H1 (cell line): ENCODE measurements at regions not wholly inside any gene's neighbourhood (a gene's known extent, or its start where the extent isn't known, plus 50 kb on each side); places are given as distances from the start of the nearest gene placed in this dataset.

ENCODE experiments used
- ASH2L ChIP-seq: fragments of 200-600, 300-600 bp; sonication (generic); IDR thresholded peaks from one replicate; pipeline ENCODE4 v1.7.1; 2017; ENCODE audit warnings: low read length
- CBX8 ChIP-seq: fragments of 300-800, 300-1000 bp; sonication (generic); IDR thresholded peaks from 2 replicates; pipeline ENCODE4 v1.7.1; 2016; ENCODE audit warnings: low read depth, low read length, borderline replicate concordance
- CHD7 ChIP-seq: fragments of 300-600 bp; sonication (generic); IDR thresholded peaks from 2 replicates; pipeline ENCODE4 v1.7.1; 2012; ENCODE audit warnings: low read length, moderate library complexity, mild to moderate bottlenecking, inconsistent platforms; ENCODE audit not compliant: insufficient replicate concordance
- HDAC2 ChIP-seq, 2 experiments: fragments of 300-600 bp in 1 of 2; sonication (generic) in 1 of 2; IDR thresholded peaks; 2 replicates each; pipeline ENCODE4 v1.6.1; 2011 to 2012; ENCODE audit warnings: low read depth in 2 of 2, low read length in 2 of 2, mild to moderate bottlenecking in 2 of 2, moderate library complexity in 2 of 2, borderline replicate concordance in 1 of 2, inconsistent platforms in 1 of 2
- SIN3A ChIP-seq, 2 experiments: IDR thresholded peaks in 1 of 2; conservative IDR thresholded peaks in 1 of 2; 2 replicates each; pipeline ENCODE4 v1.6.1; 2011 to 2012; ENCODE audit warnings: low read length in 2 of 2, improper control_type of control experiment in 1 of 2, low read depth in 1 of 2, mild to moderate bottlenecking in 1 of 2

GRCh38 chr19:28828276-28828870, 384.6 kb downstream of the UQCRFS1 start (continued):
- TF ChIP-seq CHD7, result no peak
- no peak for TF ChIP-seq HDAC2 (IDR thresholded peaks at IDR 0.05; ENCODE audit: borderline replicate concordance in 1 of 2, low read depth in 2 of 2, low read length in 2 of 2)
- no peak for TF ChIP-seq SIN3A (conservative IDR thresholded peaks at IDR 0.05 in 1 of 2, IDR thresholded peaks at IDR 0.05 in 1 of 2; ENCODE audit: low read depth in 1 of 2, low read length in 2 of 2)
- TF ChIP-seq CBX8, result no peak
- TF ChIP-seq ASH2L, result no peak
